Nephron (organoid): ENCODE measurements at regions not wholly inside any gene's neighbourhood (a gene's known extent, or its start where the extent isn't known, plus 50 kb on each side); places are given as distances from the start of the nearest gene placed in this dataset.

ENCODE experiments used
- H3K27ac Mint-ChIP-seq, 3 experiments: 2 replicates each; pipeline ENCODE4 v1.8.0; 2020; ENCODE audit warnings: mixed read lengths in 3 of 3, mild to moderate bottlenecking in 2 of 3, moderate library complexity in 1 of 3
- H3K27me3 Mint-ChIP-seq: 2 replicates; pipeline ENCODE4 v1.8.0; 2021; ENCODE audit warnings: low read depth, mild to moderate bottlenecking, moderate library complexity, mixed read lengths
- H3K36me3 Mint-ChIP-seq: 2 replicates; pipeline ENCODE4 v1.8.0; 2020; ENCODE audit warnings: low read depth, mixed read lengths
- H3K4me1 Mint-ChIP-seq: 2 replicates; pipeline ENCODE4 v1.8.0; 2020; ENCODE audit warnings: mixed read lengths
- H3K4me3 Mint-ChIP-seq, 3 experiments: 2 replicates each; pipeline ENCODE4 v1.8.0; 2020; ENCODE audit warnings: mild to moderate bottlenecking in 3 of 3, mixed read lengths in 3 of 3, moderate library complexity in 2 of 3
- H3K9me3 Mint-ChIP-seq: 2 replicates; pipeline ENCODE4 v1.8.0; 2020; ENCODE audit warnings: mixed read lengths
- CTCF ChIP-seq, 3 experiments: fragments of 200-600 bp; sonication (generic); IDR thresholded peaks; one replicate each; pipeline ENCODE4 v1.5.0; 2021; ENCODE audit warnings: antibody characterized with exemption in 3 of 3; ENCODE audit not compliant: unreplicated experiment in 3 of 3

GRCh38 chr3:83913381-83913780 is 1045.4 kb upstream of the CADM2 start:
- H3K36me3 Mint-ChIP-seq: no peaks in the 10 kb centered on the region
- H3K4me3 Mint-ChIP-seq: no peak overlapping the region
- no peaks in the 10 kb centered on the region for H3K4me1 Mint-ChIP-seq
- no peak for TF ChIP-seq CTCF (IDR thresholded peaks at IDR 0.05; ENCODE audit: unreplicated experiment in 3 of 3)
- H3K27ac Mint-ChIP-seq: no peak overlapping the region
- no peaks in the 10 kb centered on the region for H3K27me3 Mint-ChIP-seq
- no peaks in the 10 kb centered on the region for H3K9me3 Mint-ChIP-seq

- Mint-ChIP-seq H3K4me3 (no peak overlapping the region), H3K9me3 (peaks cover 37% of the 10 kb centered on the region), H3K4me1 (no peaks in the 10 kb centered on the region), H3K36me3 (peaks cover 9% of the 10 kb centered on the region), H3K27me3 (no peaks in the 10 kb centered on the region), H3K27ac (no peak overlapping the region)
- no peak for TF ChIP-seq CTCF (IDR thresholded peaks at IDR 0.05; ENCODE audit: unreplicated experiment in 3 of 3)
Measured at GRCh38 chr3:83926291-83926690, 1032.5 kb upstream of the CADM2 start.

- Mint-ChIP-seq H3K27ac (no peak overlapping the region), H3K4me1 (no peaks in the 10 kb centered on the region), H3K4me3 (no peak overlapping the region), H3K36me3 (peaks cover 9% of the 10 kb centered on the region), H3K27me3 (no peaks in the 10 kb centered on the region), H3K9me3 (peaks cover 41% of the 10 kb centered on the region)
- no peak for TF ChIP-seq CTCF (IDR thresholded peaks at IDR 0.05; ENCODE audit: unreplicated experiment in 3 of 3)
Measured at GRCh38 chr3:83928391-83928790, 1030.4 kb upstream of the CADM2 start.

- Mint-ChIP-seq H3K27me3 (no peaks in the 10 kb centered on the region), H3K9me3 (peaks cover 41% of the 10 kb centered on the region), H3K4me1 (no peaks in the 10 kb centered on the region), H3K4me3 (no peak overlapping the region), H3K27ac (no peak overlapping the region), H3K36me3 (peaks cover 9% of the 10 kb centered on the region)
- no peak for TF ChIP-seq CTCF (IDR thresholded peaks at IDR 0.05; ENCODE audit: unreplicated experiment in 3 of 3)
Measured at GRCh38 chr3:83928903-83929302, 1029.9 kb upstream of the CADM2 start.

- Mint-ChIP-seq H3K4me3 (no peak overlapping the region), H3K27me3 (peaks cover 8% of the 10 kb centered on the region), H3K9me3 (peaks cover 21% of the 10 kb centered on the region), H3K4me1 (no peaks in the 10 kb centered on the region), H3K36me3 (peaks cover 8% of the 10 kb centered on the region), H3K27ac (no peak overlapping the region)
- no peak for TF ChIP-seq CTCF (IDR thresholded peaks at IDR 0.05; ENCODE audit: unreplicated experiment in 3 of 3)
Measured at GRCh38 chr3:83934192-83935021, 1024.4 kb upstream of the CADM2 start.

GRCh38 chr3:83938491-83938890 is 1020.3 kb upstream of the CADM2 start:
- no peaks in the 10 kb centered on the region for H3K4me1 Mint-ChIP-seq
- H3K27me3 Mint-ChIP-seq: peaks cover 8% of the 10 kb centered on the region
- no peak overlapping the region for H3K4me3 Mint-ChIP-seq
- H3K27ac Mint-ChIP-seq: no peak overlapping the region
- TF ChIP-seq CTCF (IDR thresholded peaks at IDR 0.05; ENCODE audit: unreplicated experiment in 3 of 3): no peak
- no peaks in the 10 kb centered on the region for H3K36me3 Mint-ChIP-seq
- peaks cover 5% of the 10 kb centered on the region for H3K9me3 Mint-ChIP-seq
